ENCODE measurements at regions not wholly inside any gene's neighbourhood (a gene's known extent, or its start where the extent isn't known, plus 50 kb on each side); places are given as distances from the start of the nearest gene placed in this dataset.

DNA sequence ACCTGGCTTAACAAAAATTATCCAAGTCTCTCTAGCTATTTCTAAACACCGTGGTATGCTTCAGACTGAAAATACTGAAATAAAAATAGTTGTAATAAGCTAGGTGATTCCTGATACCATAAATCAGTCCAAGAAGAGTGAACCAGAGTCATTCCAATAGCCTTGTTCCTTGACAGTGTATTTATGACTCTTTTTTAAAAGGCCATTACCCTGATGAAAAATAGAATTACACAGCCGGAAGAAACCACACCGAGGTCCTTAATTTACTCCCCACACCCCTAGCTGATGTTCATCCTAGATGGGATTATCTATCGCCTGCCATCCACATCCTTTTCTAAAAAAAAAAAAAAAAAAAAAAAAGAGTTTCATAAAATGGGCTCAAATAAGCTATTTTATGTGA, 457.6 kb upstream of the GRAMD2B start:
- Histone ChIP-seq H3K4me1 (no peaks in the 10 kb centered on the region), H3K27ac (replicated peaks) (no peak overlapping the region), H3K9me3 (replicated peaks) (no peaks in the 10 kb centered on the region), H3K36me3 (no peaks in the 10 kb centered on the region), H3K27me3 (ENCODE audit: low read depth) (no peaks in the 10 kb centered on the region), H3K4me3 (no peak overlapping the region)
- intact Hi-C loops (cut with micrococcal nuclease): no loop called here
- DNase-seq: no peak
- TF ChIP-seq, protein P1, sequence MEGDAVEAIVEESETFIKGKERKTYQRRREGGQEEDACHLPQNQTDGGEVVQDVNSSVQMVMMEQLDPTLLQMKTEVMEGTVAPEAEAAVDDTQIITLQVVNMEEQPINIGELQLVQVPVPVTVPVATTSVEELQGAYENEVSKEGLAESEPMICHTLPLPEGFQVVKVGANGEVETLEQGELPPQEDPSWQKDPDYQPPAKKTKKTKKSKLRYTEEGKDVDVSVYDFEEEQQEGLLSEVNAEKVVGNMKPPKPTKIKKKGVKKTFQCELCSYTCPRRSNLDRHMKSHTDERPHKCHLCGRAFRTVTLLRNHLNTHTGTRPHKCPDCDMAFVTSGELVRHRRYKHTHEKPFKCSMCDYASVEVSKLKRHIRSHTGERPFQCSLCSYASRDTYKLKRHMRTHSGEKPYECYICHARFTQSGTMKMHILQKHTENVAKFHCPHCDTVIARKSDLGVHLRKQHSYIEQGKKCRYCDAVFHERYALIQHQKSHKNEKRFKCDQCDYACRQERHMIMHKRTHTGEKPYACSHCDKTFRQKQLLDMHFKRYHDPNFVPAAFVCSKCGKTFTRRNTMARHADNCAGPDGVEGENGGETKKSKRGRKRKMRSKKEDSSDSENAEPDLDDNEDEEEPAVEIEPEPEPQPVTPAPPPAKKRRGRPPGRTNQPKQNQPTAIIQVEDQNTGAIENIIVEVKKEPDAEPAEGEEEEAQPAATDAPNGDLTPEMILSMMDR (IDR thresholded peaks at IDR 0.05; ENCODE audit: borderline replicate concordance): no peak

DNA sequence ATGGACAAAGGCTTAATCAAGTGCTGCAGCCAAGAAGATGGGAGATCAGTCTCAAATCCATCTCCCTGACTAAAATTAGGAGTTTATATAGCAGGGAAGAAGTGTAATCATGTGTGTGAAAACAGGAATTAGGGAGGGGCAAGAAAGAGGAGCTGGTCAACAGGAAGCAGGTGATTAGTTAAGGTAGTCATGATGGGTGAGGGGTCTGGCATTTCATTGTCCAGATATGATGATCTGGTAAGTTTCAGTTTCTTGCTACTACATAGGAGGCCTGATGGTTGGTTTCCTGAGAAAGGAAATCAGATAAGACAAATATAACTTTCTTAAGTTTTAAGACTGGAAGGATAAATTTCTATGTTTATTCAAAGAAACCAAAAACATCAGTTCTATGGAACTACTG, 455.6 kb upstream of the GRAMD2B start:
- Histone ChIP-seq H3K9me3 (replicated peaks) (no peaks in the 10 kb centered on the region), H3K27me3 (ENCODE audit: low read depth) (no peaks in the 10 kb centered on the region), H3K4me3 (no peak overlapping the region), H3K36me3 (no peaks in the 10 kb centered on the region), H3K27ac (replicated peaks) (no peak overlapping the region), H3K4me1 (no peaks in the 10 kb centered on the region)
- intact Hi-C loops (cut with micrococcal nuclease): no loop called here
- no peak for DNase-seq
- TF ChIP-seq, protein P1 (IDR thresholded peaks at IDR 0.05; ENCODE audit: borderline replicate concordance): no peak

GRCh38 chr5:125969011-125969813, 454.0 kb upstream of the GRAMD2B start:
- intact Hi-C loops (cut with micrococcal nuclease): no loop called here

DNA sequence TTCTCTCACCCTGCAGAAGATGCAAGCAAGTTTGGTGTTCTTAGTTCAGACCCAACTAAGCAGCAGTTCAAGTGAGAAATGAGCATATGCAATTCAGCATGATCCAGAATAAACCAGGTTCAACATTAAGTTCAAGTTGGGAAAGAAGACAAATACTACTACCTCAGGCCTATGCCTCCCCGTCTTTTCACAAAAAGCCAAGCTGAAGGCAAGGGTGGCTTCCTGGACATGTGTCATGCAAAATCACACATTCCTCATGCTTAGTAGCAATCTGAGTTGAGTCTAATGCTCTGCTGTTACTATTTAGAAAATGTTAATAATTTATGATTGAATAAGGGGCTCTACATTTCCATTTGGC, 453.4 kb upstream of the GRAMD2B start:
- no peak overlapping the region for H3K4me3 ChIP-seq
- TF ChIP-seq, protein P1 (IDR thresholded peaks at IDR 0.05; ENCODE audit: borderline replicate concordance): no peak
- intact Hi-C loops (cut with micrococcal nuclease): no loop called here
- DNase-seq: no peak
- no peaks in the 10 kb centered on the region for H3K36me3 ChIP-seq
- H3K27ac ChIP-seq (replicated peaks): no peak overlapping the region
- H3K4me1 ChIP-seq: no peaks in the 10 kb centered on the region
- H3K9me3 ChIP-seq (replicated peaks): no peaks in the 10 kb centered on the region
- no peaks in the 10 kb centered on the region for H3K27me3 ChIP-seq (ENCODE audit: low read depth)

More at GRCh38 chr5:125969011-125969813, 454.0 kb upstream of the GRAMD2B start:
- Histone ChIP-seq H3K27me3 (ENCODE audit: low read depth) (no peaks in the 10 kb centered on the region), H3K27ac (replicated peaks) (no peak overlapping the region), H3K9me3 (replicated peaks) (no peaks in the 10 kb centered on the region), H3K4me3 (no peak overlapping the region), H3K36me3 (no peaks in the 10 kb centered on the region), H3K4me1 (no peaks in the 10 kb centered on the region)
- no peak for DNase-seq
- TF ChIP-seq, protein P1 (IDR thresholded peaks at IDR 0.05; ENCODE audit: borderline replicate concordance): no peak

DNA sequence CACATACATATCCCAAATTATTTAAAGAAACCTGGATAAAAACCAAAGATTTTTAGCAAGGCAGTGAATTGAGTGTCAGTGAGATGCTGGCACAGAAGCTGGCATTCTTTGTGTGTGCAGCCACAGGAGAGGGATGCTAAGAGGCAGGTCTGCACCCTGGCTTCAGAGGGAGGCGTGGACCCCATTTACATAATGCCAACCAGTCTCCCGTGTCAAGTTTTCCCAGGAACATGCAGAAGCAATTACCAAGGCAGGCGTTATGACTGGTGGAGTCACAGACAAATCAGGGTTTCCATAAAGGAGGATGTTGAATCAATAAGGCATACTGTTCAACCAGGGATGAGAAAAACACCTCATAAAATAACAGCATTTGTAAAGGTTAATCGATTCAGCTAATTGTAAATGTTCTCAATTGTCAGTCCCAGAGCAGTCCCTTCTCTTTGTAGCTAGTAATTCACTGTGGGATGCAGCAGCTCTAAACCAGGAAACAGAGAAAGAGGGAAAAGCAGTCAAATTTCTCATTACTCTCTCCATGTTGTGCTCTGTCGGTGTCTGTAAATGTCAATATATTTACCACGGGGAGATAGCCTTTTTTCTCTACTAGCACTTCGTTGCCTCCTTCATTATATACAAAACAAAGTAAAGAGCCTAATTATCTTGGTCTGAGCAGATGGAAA, 452.4 kb upstream of the GRAMD2B start:
- TF ChIP-seq, protein P1 (IDR thresholded peaks at IDR 0.05; ENCODE audit: borderline replicate concordance): no peak
- H3K27ac ChIP-seq (replicated peaks): no peak overlapping the region
- H3K4me1 ChIP-seq: no peaks in the 10 kb centered on the region
- no peak overlapping the region for H3K4me3 ChIP-seq
- no peaks in the 10 kb centered on the region for H3K9me3 ChIP-seq (replicated peaks)
- H3K36me3 ChIP-seq: no peaks in the 10 kb centered on the region
- H3K27me3 ChIP-seq (ENCODE audit: low read depth): no peaks in the 10 kb centered on the region
- intact Hi-C loops (cut with micrococcal nuclease): no loop called here
- no peak for DNase-seq

Data from left ventricle myocardium inferior (tissue), 1 donor.